GM23248 (cell line): ENCODE measurements at regions not wholly inside any gene's neighbourhood (a gene's known extent, or its start where the extent isn't known, plus 50 kb on each side); places are given as distances from the start of the nearest gene placed in this dataset.

Experiments
- EZH2 ChIP-seq: fragments of 200-600 bp; sonication (generic); IDR thresholded peaks from 2 replicates; pipeline ENCODE4 v1.6.1; 2018; ENCODE audit warnings: antibody characterized with exemption, mild to moderate bottlenecking; ENCODE audit not compliant: insufficient read depth, poor library complexity, severe bottlenecking
- EZH2phosphoT487 ChIP-seq: fragments of 200-600 bp; sonication (generic); IDR thresholded peaks from 2 replicates; pipeline ENCODE4 v1.6.1; 2018; ENCODE audit warnings: antibody characterized with exemption, moderate library complexity, mild to moderate bottlenecking, low read depth; ENCODE audit not compliant: insufficient read depth

- TF ChIP-seq EZH2 = no peak
- TF ChIP-seq EZH2phosphoT487 = no peak
Observed at GRCh38 chr5:10870791-10871190, 109.8 kb upstream of the DAP start.
